IMR-90 (cell line): ENCODE measurements at regions not wholly inside any gene's neighbourhood (a gene's known extent, or its start where the extent isn't known, plus 50 kb on each side); places are given as distances from the start of the nearest gene placed in this dataset.

Experiments
- ATAC-seq: fragments of 200-7000 bp; cut with Tn5 transposase; 2 replicates; pipeline ENCODE4 v1.9.1; 2020; ENCODE audit warnings: low read depth, mild to moderate bottlenecking, moderate library complexity
- BruUV-seq: library from RNA; stranded (reverse); fragments of 400-500 nt; replicated peaks from 2 replicates; lab custom pipeline; 2021; lab: Mats Ljungman, UMichigan
- CTCF ChIA-PET: fragments of 300-600 bp; formaldehyde crosslinking; extraction: SDS; loops from one replicate; lab custom pipeline; 2021; ENCODE audit warnings: antibody characterized with exemption; lab: Yijun Ruan, JAX
- POLR2A ChIA-PET: fragments of 300-600 bp; sonication (Branson Sonifier 250); formaldehyde crosslinking; loops from one replicate; lab custom pipeline; 2022; ENCODE audit warnings: antibody characterized with exemption; ENCODE audit not compliant: unreplicated experiment; lab: Charles Lee
- DNase-seq: peaks from one replicate; pipeline ENCODE4 v3.0.0; 2013
- H2AFZ ChIP-seq: replicated peaks from 2 replicates; pipeline ENCODE3; 2013; ENCODE audit warnings: low read length, mild to moderate bottlenecking; ENCODE audit not compliant: poor library complexity
- H2AK5ac ChIP-seq: 2 replicates; pipeline ENCODE4 v1.6.1; 2013; ENCODE audit warnings: low read depth, low read length, inconsistent platforms
- H2AK9ac ChIP-seq: replicated peaks from 2 replicates; pipeline ENCODE3; 2013; ENCODE audit warnings: mild to moderate bottlenecking, low read depth, low read length, moderate library complexity; ENCODE audit not compliant: poor library complexity
- H2BK120ac ChIP-seq: 2 replicates; pipeline ENCODE4 v1.6.1; 2013; ENCODE audit warnings: low read depth, low read length, inconsistent platforms
- H2BK15ac ChIP-seq: 3 replicates; pipeline ENCODE4 v1.6.1; 2013; ENCODE audit warnings: low read depth, low read length, inconsistent platforms
- H2BK20ac ChIP-seq: 2 replicates; pipeline ENCODE4 v1.6.1; 2013; ENCODE audit warnings: low read depth, mild to moderate bottlenecking, inconsistent platforms, low read length, moderate library complexity
- H2BK5ac ChIP-seq: 2 replicates; pipeline ENCODE4 v1.6.1; 2013; ENCODE audit warnings: mild to moderate bottlenecking, low read depth, low read length, inconsistent platforms; ENCODE audit not compliant: poor library complexity, severe bottlenecking
- H3K14ac ChIP-seq: replicated peaks from 2 replicates; pipeline ENCODE4 v1.6.1; 2013; ENCODE audit warnings: low read depth, low read length, inconsistent platforms
- H3K18ac ChIP-seq: 2 replicates; pipeline ENCODE4 v1.6.1; 2013; ENCODE audit warnings: low read depth, low read length, control low read depth
- H3K23ac ChIP-seq: 2 replicates; pipeline ENCODE4 v1.6.1; 2013; ENCODE audit warnings: low read depth, low read length, inconsistent platforms
- H3K27ac ChIP-seq: 2 replicates; pipeline ENCODE4 v1.5.1; 2013; ENCODE audit warnings: mild to moderate bottlenecking, control low read depth, low read length; ENCODE audit not compliant: insufficient read depth
- H3K27me3 ChIP-seq: 2 replicates; pipeline ENCODE4 v1.6.1; 2013; ENCODE audit warnings: low read length; ENCODE audit not compliant: control insufficient read depth, insufficient read depth
- H3K36me3 ChIP-seq: 2 replicates; pipeline ENCODE4 v1.6.1; 2013; ENCODE audit warnings: low read length, mixed read lengths; ENCODE audit not compliant: control insufficient read depth, insufficient read depth
- H3K4ac ChIP-seq: 2 replicates; pipeline ENCODE4 v1.6.1; 2013; ENCODE audit warnings: low read depth, low read length, inconsistent platforms
- H3K4me1 ChIP-seq: 2 replicates; pipeline ENCODE4 v1.6.1; 2013; ENCODE audit warnings: low read length, mixed read lengths; ENCODE audit not compliant: control insufficient read depth, insufficient read depth
- H3K4me2 ChIP-seq: 2 replicates; pipeline ENCODE4 v1.6.1; 2013; ENCODE audit warnings: low read depth, mild to moderate bottlenecking, control low read depth, low read length, moderate library complexity
- H3K4me3 ChIP-seq: 2 replicates; pipeline ENCODE4 v1.5.1; 2013; ENCODE audit warnings: low read depth, mild to moderate bottlenecking, control low read depth, low read length, moderate library complexity; ENCODE audit not compliant: insufficient read depth
- H3K56ac ChIP-seq: 2 replicates; pipeline ENCODE4 v1.6.1; 2013; ENCODE audit warnings: low read length, inconsistent platforms; ENCODE audit not compliant: insufficient read depth; ENCODE audit errors: extremely low read depth
- H3K79me1 ChIP-seq, 2 experiments: 2 replicates each; pipeline ENCODE4 v1.6.1; 2013; ENCODE audit warnings: low read length in 2 of 2, inconsistent platforms in 1 of 2, low read depth in 1 of 2
- H3K9ac ChIP-seq: 2 replicates; pipeline ENCODE4 v1.6.1; 2013; ENCODE audit warnings: low read depth, low read length, control low read depth
- H3K9me1 ChIP-seq: 2 replicates; pipeline ENCODE4 v1.6.1; 2013; ENCODE audit warnings: low read length, inconsistent platforms; ENCODE audit not compliant: insufficient read depth
- H3K9me3 ChIP-seq: 2 replicates; pipeline ENCODE4 v1.6.1; 2013; ENCODE audit warnings: low read length; ENCODE audit not compliant: control insufficient read depth, insufficient read depth
- H4K20me1 ChIP-seq: 2 replicates; pipeline ENCODE4 v1.6.1; 2013; ENCODE audit warnings: low read length, inconsistent platforms; ENCODE audit not compliant: insufficient read depth
- H4K5ac ChIP-seq: 2 replicates; pipeline ENCODE4 v1.6.1; 2013; ENCODE audit warnings: mild to moderate bottlenecking, low read depth, low read length, control low read depth
- H4K8ac ChIP-seq, 2 experiments: 2 replicates each; pipeline ENCODE4 v1.6.1; 2013; ENCODE audit warnings: low read depth in 2 of 2, low read length in 2 of 2, control low read depth in 1 of 2, inconsistent platforms in 1 of 2
- H4K91ac ChIP-seq: 2 replicates; pipeline ENCODE4 v1.6.1; 2013; ENCODE audit warnings: low read depth, low read length, inconsistent platforms; ENCODE audit not compliant: insufficient read depth
- BHLHE40 ChIP-seq: fragments of 150-350 bp; IDR thresholded peaks from 2 replicates; pipeline ENCODE4 v1.6.1; 2016; ENCODE audit warnings: mild to moderate bottlenecking, low read depth, low read length
- CEBPB ChIP-seq: IDR thresholded peaks from 2 replicates; pipeline ENCODE4 v1.6.1; 2012; ENCODE audit warnings: low read depth, low read length, improper control_type of control experiment
- CHD1 ChIP-seq: IDR thresholded peaks from 2 replicates; pipeline ENCODE4 v1.6.1; 2012; ENCODE audit warnings: low read depth, low read length, improper control_type of control experiment
- FOS ChIP-seq: fragments of 150-350 bp; IDR thresholded peaks from 2 replicates; pipeline ENCODE4 v1.6.1; 2016; ENCODE audit warnings: low read depth, low read length
- MAFK ChIP-seq: IDR thresholded peaks from 2 replicates; pipeline ENCODE4 v1.6.1; 2012; ENCODE audit warnings: low read depth, low read length, improper control_type of control experiment
- MAZ ChIP-seq: IDR thresholded peaks from 2 replicates; pipeline ENCODE4 v1.6.1; 2012; ENCODE audit warnings: low read depth, mild to moderate bottlenecking, low read length, improper control_type of control experiment, moderate library complexity, borderline replicate concordance
- MXI1 ChIP-seq: IDR thresholded peaks from 2 replicates; pipeline ENCODE4 v1.6.1; 2012; ENCODE audit warnings: low read depth, mild to moderate bottlenecking, low read length, moderate library complexity, borderline replicate concordance
- NFE2L2 ChIP-seq: fragments of 150-350 bp; IDR thresholded peaks from 2 replicates; pipeline ENCODE4 v1.6.1; 2016; ENCODE audit warnings: low read depth, mild to moderate bottlenecking, low read length
- POLR2A ChIP-seq: IDR thresholded peaks from 2 replicates; pipeline ENCODE4 v1.6.1; 2012; ENCODE audit warnings: mild to moderate bottlenecking, low read depth, low read length
- RAD21 ChIP-seq: IDR thresholded peaks from 2 replicates; pipeline ENCODE4 v1.6.1; 2012; ENCODE audit warnings: low read length, improper control_type of control experiment
- RCOR1 ChIP-seq: IDR thresholded peaks from 2 replicates; pipeline ENCODE4 v1.6.1; 2012; ENCODE audit warnings: mild to moderate bottlenecking, low read length, improper control_type of control experiment; ENCODE audit not compliant: insufficient replicate concordance
- RFX5 ChIP-seq: IDR thresholded peaks from 2 replicates; pipeline ENCODE4 v1.8.0; 2012; ENCODE audit warnings: low read depth, mild to moderate bottlenecking, low read length, moderate library complexity
- SMC3 ChIP-seq: fragments of 150-350 bp; IDR thresholded peaks from 2 replicates; pipeline ENCODE4 v1.6.1; 2016; ENCODE audit warnings: low read depth, mild to moderate bottlenecking, antibody characterized with exemption, low read length, moderate library complexity
- WGBS, 2 experiments: methylation state at CpG; one replicate each; pipeline versions ENCODE4 v1.1.5 to v1.1.7; 2013; ENCODE audit warnings: missing lambda C conversion rate in 2 of 2; ENCODE audit not compliant: insufficient read length in 1 of 2; ENCODE audit errors: extremely low coverage in 2 of 2; 5-methylcytosine and 5-hydroxymethylcytosine counted together
- dilution Hi-C: fragments of 300-500 bp; cut with HindIII; formaldehyde crosslinking; loops from one replicate; pipeline ENCODE4 v1.14.3; 2018; ENCODE audit warnings: low sequenced_read_pairs; ENCODE audit not compliant: unreplicated experiment
- in situ Hi-C: fragments of 300-500 bp; cut with MboI; formaldehyde crosslinking; loops from 3 replicates; pipeline ENCODE4 v1.14.3; 2019; ENCODE audit warnings: low sequenced_read_pairs, inconsistent platforms, mixed read lengths
- intact Hi-C: fragments of 100-400 bp; cut with micrococcal nuclease; formaldehyde crosslinking; loops from 2 replicates; pipeline ENCODE4 v1.10.0; 2022
- TF ChIP-seq, protein P1 (sequence below): fragments of 150-350 bp; IDR thresholded peaks from 2 replicates; pipeline ENCODE4 v1.6.1; 2017; ENCODE audit warnings: mild to moderate bottlenecking, antibody characterized with exemption, low read length, low read depth
- TF ChIP-seq, protein P2 (sequence below): conservative IDR thresholded peaks from 2 replicates; pipeline ENCODE4 v1.5.1; 2012; ENCODE audit warnings: mild to moderate bottlenecking, low read depth, low read length, improper control_type of control experiment
- TF ChIP-seq, protein P3 (sequence below): fragments of 150-350 bp; IDR thresholded peaks from 2 replicates; pipeline ENCODE4 v1.6.1; 2016; ENCODE audit warnings: low read depth, mild to moderate bottlenecking, low read length, moderate library complexity, borderline replicate concordance

DNA sequence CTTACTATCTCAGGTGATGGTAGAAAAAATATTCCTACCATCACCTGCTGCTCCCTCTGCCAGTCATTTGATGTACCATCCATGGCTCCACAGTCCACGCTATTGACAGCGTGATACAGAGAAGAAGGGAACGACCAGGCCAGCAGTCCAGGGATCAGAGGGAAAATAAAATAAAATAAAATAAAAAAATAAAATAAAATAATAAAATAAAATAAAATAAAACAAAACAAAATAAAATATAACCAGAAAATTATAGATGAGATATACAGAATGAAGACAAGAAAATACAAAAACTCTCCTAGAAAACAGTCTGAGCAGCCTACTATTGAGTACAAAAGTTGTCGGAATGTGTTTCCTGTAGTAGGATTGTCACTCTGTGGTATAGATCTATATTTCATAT, 619.4 kb upstream of the TMPRSS15 start:
- no peak overlapping the region for H2AK5ac ChIP-seq
- WGBS, 2 experiments: no CpG with 5 or more reads among the region's 4 CpGs
- TF ChIP-seq CHD1: no peak
- no peak for TF ChIP-seq MAFK
- no peak for TF ChIP-seq RCOR1
- TF ChIP-seq, protein P1, sequence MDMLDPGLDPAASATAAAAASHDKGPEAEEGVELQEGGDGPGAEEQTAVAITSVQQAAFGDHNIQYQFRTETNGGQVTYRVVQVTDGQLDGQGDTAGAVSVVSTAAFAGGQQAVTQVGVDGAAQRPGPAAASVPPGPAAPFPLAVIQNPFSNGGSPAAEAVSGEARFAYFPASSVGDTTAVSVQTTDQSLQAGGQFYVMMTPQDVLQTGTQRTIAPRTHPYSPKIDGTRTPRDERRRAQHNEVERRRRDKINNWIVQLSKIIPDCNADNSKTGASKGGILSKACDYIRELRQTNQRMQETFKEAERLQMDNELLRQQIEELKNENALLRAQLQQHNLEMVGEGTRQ: no peak
- no peak for TF ChIP-seq BHLHE40
- TF ChIP-seq POLR2A: no peak
- TF ChIP-seq RFX5: no peak
- no peak for TF ChIP-seq MAZ
- no peak for TF ChIP-seq CEBPB
- TF ChIP-seq NFE2L2: no peak
- TF ChIP-seq, protein P2, sequence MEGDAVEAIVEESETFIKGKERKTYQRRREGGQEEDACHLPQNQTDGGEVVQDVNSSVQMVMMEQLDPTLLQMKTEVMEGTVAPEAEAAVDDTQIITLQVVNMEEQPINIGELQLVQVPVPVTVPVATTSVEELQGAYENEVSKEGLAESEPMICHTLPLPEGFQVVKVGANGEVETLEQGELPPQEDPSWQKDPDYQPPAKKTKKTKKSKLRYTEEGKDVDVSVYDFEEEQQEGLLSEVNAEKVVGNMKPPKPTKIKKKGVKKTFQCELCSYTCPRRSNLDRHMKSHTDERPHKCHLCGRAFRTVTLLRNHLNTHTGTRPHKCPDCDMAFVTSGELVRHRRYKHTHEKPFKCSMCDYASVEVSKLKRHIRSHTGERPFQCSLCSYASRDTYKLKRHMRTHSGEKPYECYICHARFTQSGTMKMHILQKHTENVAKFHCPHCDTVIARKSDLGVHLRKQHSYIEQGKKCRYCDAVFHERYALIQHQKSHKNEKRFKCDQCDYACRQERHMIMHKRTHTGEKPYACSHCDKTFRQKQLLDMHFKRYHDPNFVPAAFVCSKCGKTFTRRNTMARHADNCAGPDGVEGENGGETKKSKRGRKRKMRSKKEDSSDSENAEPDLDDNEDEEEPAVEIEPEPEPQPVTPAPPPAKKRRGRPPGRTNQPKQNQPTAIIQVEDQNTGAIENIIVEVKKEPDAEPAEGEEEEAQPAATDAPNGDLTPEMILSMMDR: no peak
- no peak for TF ChIP-seq RAD21
- no peak for TF ChIP-seq FOS
- no peak for TF ChIP-seq SMC3
- TF ChIP-seq MXI1: no peak
- TF ChIP-seq, protein P3, sequence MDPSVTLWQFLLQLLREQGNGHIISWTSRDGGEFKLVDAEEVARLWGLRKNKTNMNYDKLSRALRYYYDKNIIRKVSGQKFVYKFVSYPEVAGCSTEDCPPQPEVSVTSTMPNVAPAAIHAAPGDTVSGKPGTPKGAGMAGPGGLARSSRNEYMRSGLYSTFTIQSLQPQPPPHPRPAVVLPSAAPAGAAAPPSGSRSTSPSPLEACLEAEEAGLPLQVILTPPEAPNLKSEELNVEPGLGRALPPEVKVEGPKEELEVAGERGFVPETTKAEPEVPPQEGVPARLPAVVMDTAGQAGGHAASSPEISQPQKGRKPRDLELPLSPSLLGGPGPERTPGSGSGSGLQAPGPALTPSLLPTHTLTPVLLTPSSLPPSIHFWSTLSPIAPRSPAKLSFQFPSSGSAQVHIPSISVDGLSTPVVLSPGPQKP: no peak
- H3K79me1 ChIP-seq: no peaks in the 10 kb centered on the region
- no peak overlapping the region for H4K91ac ChIP-seq
- H2BK120ac ChIP-seq: no peak overlapping the region
- DNase-seq: no peak
- H3K36me3 ChIP-seq: no peaks in the 10 kb centered on the region
- in situ Hi-C loops: no loop called here
- ChIA-PET POLR2A (no interaction called here), CTCF (no interaction called here)
- H2BK20ac ChIP-seq: no peak overlapping the region
- H3K4me2 ChIP-seq: no peak overlapping the region
- no peak overlapping the region for H3K4ac ChIP-seq
- H3K9me1 ChIP-seq: no peaks in the 10 kb centered on the region
- no peak overlapping the region for H2BK15ac ChIP-seq
- no TSS peak for BruUV-seq
- dilution Hi-C loops: no loop called here
- H4K8ac ChIP-seq: no peak overlapping the region
- H3K56ac ChIP-seq: no peak overlapping the region
- H2AK9ac ChIP-seq: no peak overlapping the region
- no peak overlapping the region for H3K14ac ChIP-seq
- H3K4me1 ChIP-seq: no peaks in the 10 kb centered on the region
- intact Hi-C loops: no loop called here
- no peak overlapping the region for H2AFZ ChIP-seq
- no peaks in the 10 kb centered on the region for H3K27me3 ChIP-seq
- H2BK5ac ChIP-seq: no peak overlapping the region
- H3K4me3 ChIP-seq: no peak overlapping the region
- H4K20me1 ChIP-seq: no peaks in the 10 kb centered on the region
- H3K27ac ChIP-seq: no peak overlapping the region
- H4K5ac ChIP-seq: no peak overlapping the region
- peaks cover 4% of the 10 kb centered on the region for H3K9me3 ChIP-seq
- no peak for ATAC-seq
- H3K23ac ChIP-seq: no peak overlapping the region
- H3K18ac ChIP-seq: no peak overlapping the region
- no peak overlapping the region for H3K9ac ChIP-seq
